A549 (cell line): ENCODE measurements at regions not wholly inside any gene's neighbourhood (a gene's known extent, or its start where the extent isn't known, plus 50 kb on each side); places are given as distances from the start of the nearest gene placed in this dataset.

ENCODE experiments used
- ATAC-seq, 2 experiments: fragments of 200-7000 bp in 1 of 2; fragments of >200 bp in 1 of 2; cut with Nextera tagmentation in 1 of 2; cut with Tn5 transposase in 1 of 2; 3 replicates each; pipeline versions ENCODE4 v1.8.0 to v1.9.1; 2018 to 2020; ENCODE audit warnings: mild to moderate bottlenecking in 1 of 2, moderate library complexity in 1 of 2
- CTCF ChIA-PET: fragments of 300-600 bp; sonication (Branson Sonifier 250); formaldehyde crosslinking; extraction: SDS; loops from one replicate; lab custom pipeline; 2021; ENCODE audit warnings: antibody characterized with exemption, inconsistent platforms; lab: Yijun Ruan, JAX
- POLR2A ChIA-PET: fragments of 350-600 bp; formaldehyde crosslinking; extraction: SDS; loops from one replicate; lab custom pipeline; 2021; ENCODE audit warnings: antibody characterized with exemption, inconsistent platforms; lab: Yijun Ruan, JAX
- DNase-seq, 2 experiments: peaks; one replicate each; pipeline versions ENCODE4 v3.0.0 to v3.0.0-alpha.2; 2011 to 2016; ENCODE audit warnings: low read depth in 1 of 2, low spot score in 1 of 2
- FAIRE-seq: peaks from 2 replicates; lab custom pipeline; 2011; peaks lifted over from hg19 to GRCh38; lab: Jason Lieb, UNC
- H3K27ac ChIP-seq, 2 experiments: fragments of >200 bp; sonication (Bioruptor Twin); formaldehyde crosslinking; 3 replicates each; pipeline ENCODE4 v1.5.1; 2016 to 2017
- H3K4me1 ChIP-seq: fragments of >200 bp; sonication (Bioruptor Twin); formaldehyde crosslinking; 3 replicates; pipeline ENCODE4 v1.6.1; 2016
- H3K4me2 ChIP-seq: fragments of >200 bp; sonication (Bioruptor Twin); formaldehyde crosslinking; 3 replicates; pipeline ENCODE4 v1.6.1; 2016
- H3K4me3 ChIP-seq: fragments of >200 bp; sonication (Bioruptor Twin); formaldehyde crosslinking; 3 replicates; pipeline ENCODE4 v1.5.1; 2016
- H3K9me3 ChIP-seq: fragments of >200 bp; sonication (Bioruptor Twin); formaldehyde crosslinking; 3 replicates; pipeline ENCODE4 v1.6.1; 2016
- CBX8 ChIP-seq: fragments of 200-600 bp; sonication (generic); IDR thresholded peaks from 2 replicates; pipeline ENCODE4 v1.6.1; 2016
- CEBPB ChIP-seq, 2 experiments: fragments of >200 bp in 1 of 2; sonication (Bioruptor Twin) in 1 of 2; formaldehyde crosslinking in 1 of 2; IDR thresholded peaks; 2 replicates each; pipeline ENCODE4 v1.6.1; 2012 to 2016
- EHF ChIP-seq: fragments of 250-450 bp; sonication (Bioruptor Pico); IDR thresholded peaks from 2 replicates; pipeline ENCODE4 v1.5.0; 2020; ENCODE audit warnings: mild to moderate bottlenecking
- EHMT2 ChIP-seq: fragments of 200-600 bp; sonication (generic); IDR thresholded peaks from 2 replicates; pipeline ENCODE4 v1.6.1; 2016; ENCODE audit warnings: antibody characterized with exemption, low read depth, mild to moderate bottlenecking, moderate library complexity
- FOSB ChIP-seq: fragments of 250-450 bp; sonication (Bioruptor Pico); IDR thresholded peaks from 2 replicates; pipeline ENCODE4 v1.5.0; 2020; ENCODE audit warnings: mild to moderate bottlenecking, moderate library complexity
- FOSL2 ChIP-seq, 2 experiments: fragments of 450-650 bp in 1 of 2; fragments of >200 bp in 1 of 2; sonication (Bioruptor Twin) in 1 of 2; formaldehyde crosslinking; IDR thresholded peaks; 2 replicates each; pipeline versions ENCODE4 v1.5.0 to v1.6.1; 2016 to 2020; ENCODE audit warnings: mild to moderate bottlenecking in 1 of 2, moderate library complexity in 1 of 2
- GATA3 ChIP-seq: IDR thresholded peaks from 2 replicates; pipeline ENCODE4 v1.6.1; 2012; ENCODE audit warnings: borderline replicate concordance
- HOXB5 ChIP-seq: fragments of 250-450 bp; sonication (Bioruptor Pico); IDR thresholded peaks from 2 replicates; pipeline ENCODE4 v1.5.0; 2020; ENCODE audit warnings: mild to moderate bottlenecking, moderate library complexity
- KDM5A ChIP-seq: fragments of 200-600 bp; sonication (generic); IDR thresholded peaks from 2 replicates; pipeline ENCODE4 v1.6.1; 2016; ENCODE audit warnings: antibody characterized with exemption, mild to moderate bottlenecking
- NFE2L2 ChIP-seq: fragments of 150-350 bp; conservative IDR thresholded peaks from 2 replicates; pipeline ENCODE4 v1.6.1; 2014; ENCODE audit warnings: low read length
- POLR2A ChIP-seq: IDR thresholded peaks from 2 replicates; pipeline ENCODE4 v1.6.1; 2012; ENCODE audit warnings: mild to moderate bottlenecking, low read length
- POLR2AphosphoS2 ChIP-seq: conservative IDR thresholded peaks from 2 replicates; pipeline ENCODE4 v1.6.1; 2012; ENCODE audit warnings: low read length, improper control_type of control experiment, inconsistent platforms
- RARB ChIP-seq: fragments of 250-450 bp; sonication (Bioruptor Pico); IDR thresholded peaks from 2 replicates; pipeline ENCODE4 v1.8.0; 2021; ENCODE audit warnings: mild to moderate bottlenecking, moderate library complexity
- RCOR1 ChIP-seq: fragments of 150-350 bp; IDR thresholded peaks from 2 replicates; pipeline ENCODE4 v1.6.1; 2014; ENCODE audit warnings: antibody characterized with exemption, low read length, low read depth
- RNF2 ChIP-seq: fragments of 200-600 bp; sonication (generic); IDR thresholded peaks from 2 replicates; pipeline ENCODE4 v1.6.1; 2016; ENCODE audit warnings: low read depth, mild to moderate bottlenecking, antibody characterized with exemption, moderate library complexity, borderline replicate concordance
- SREBF2 ChIP-seq: fragments of 450-650 bp; IDR thresholded peaks from 2 replicates; pipeline ENCODE4 v1.6.1; 2014; ENCODE audit warnings: mild to moderate bottlenecking, moderate library complexity
- ZFP36 ChIP-seq: fragments of 450-650 bp; IDR thresholded peaks from 2 replicates; pipeline ENCODE4 v1.6.1; 2014; ENCODE audit warnings: borderline replicate concordance; ENCODE audit not compliant: partially characterized antibody
- WGBS: methylation state at CpG from one replicate; pipeline ENCODE4 v1.1.6; 2017; ENCODE audit errors: missing lambda C conversion rate; 5-methylcytosine and 5-hydroxymethylcytosine counted together
- TF ChIP-seq, protein P1 (sequence below): fragments of >200 bp; sonication (Bioruptor Twin); formaldehyde crosslinking; IDR thresholded peaks from 3 replicates; pipeline ENCODE4 v1.6.1; 2016
- TF ChIP-seq, protein P2 (sequence below): fragments of 450-650 bp; IDR thresholded peaks from 2 replicates; pipeline ENCODE4 v1.6.1; 2014; ENCODE audit warnings: antibody characterized with exemption

DNA sequence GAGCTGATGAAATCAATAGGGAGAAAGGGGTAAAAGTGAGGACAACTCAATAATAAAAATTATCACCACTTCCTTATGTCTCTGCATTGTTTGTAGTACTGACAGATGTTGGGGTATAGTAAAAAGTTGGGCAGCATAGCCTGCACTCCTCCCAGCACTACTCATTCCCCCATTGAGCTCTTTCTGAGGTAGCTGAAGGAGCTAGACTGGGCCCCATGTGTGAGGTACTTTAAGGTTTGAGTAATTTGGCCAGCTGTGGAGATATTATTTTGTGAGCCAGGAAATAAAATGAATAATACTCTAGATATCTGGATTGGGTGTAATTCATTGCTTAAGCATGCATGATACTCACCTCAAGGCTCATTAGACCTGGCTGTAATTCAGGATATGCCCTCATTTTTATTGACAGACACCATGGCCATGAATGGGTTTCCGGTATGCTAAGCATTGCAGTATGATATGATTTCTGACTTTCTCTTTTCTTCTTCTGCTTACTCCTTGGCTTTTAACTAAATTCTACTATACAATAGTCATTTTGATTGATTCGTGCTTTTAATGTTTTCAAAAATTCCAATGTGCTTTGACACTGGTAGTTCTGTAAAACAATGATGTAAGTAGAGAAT lies 283.9 kb upstream of the RIMS1 start:
- Histone ChIP-seq H3K4me1 (no peaks in the 10 kb centered on the region), H3K4me2 (no peak overlapping the region), H3K27ac (no peak overlapping the region), H3K4me3 (no peak overlapping the region), H3K9me3 (no peaks in the 10 kb centered on the region)
- ChIA-PET POLR2A (no interaction called here), CTCF (no interaction called here)
- no peak for TF ChIP-seq EHMT2
- no peak for TF ChIP-seq CEBPB (IDR thresholded peaks at IDR 0.05)
- no peak for TF ChIP-seq RNF2
- TF ChIP-seq ZFP36, result no peak
- no peak for TF ChIP-seq HOXB5 (CRISPR knock-in tag)
- FAIRE-seq (no peak), ATAC-seq (no peak), DNase-seq (no peak)
- WGBS, result 31% methylated on average over 2 of the region's 2 CpGs

DNA sequence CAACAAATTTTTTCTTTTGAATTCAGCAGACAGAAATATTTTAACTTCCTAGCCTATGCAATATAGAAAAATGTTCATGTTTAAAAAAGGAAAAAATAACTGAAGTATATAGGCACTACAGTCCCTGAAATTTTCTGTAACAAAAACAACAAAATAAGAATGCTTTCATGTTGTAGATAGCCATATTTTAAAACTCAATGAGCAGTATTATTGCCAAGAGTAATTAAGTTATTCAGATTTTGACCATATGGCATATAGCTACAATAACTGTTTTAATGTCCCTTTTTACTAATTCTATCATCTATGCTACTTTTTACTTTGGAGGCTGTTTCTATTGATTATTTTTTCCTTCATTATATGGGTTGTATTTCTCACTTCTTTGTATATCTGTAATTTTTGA lies 283.3 kb upstream of the RIMS1 start:
- POLR2A ChIA-PET, result no interaction called here
- Histone ChIP-seq H3K27ac (no peak overlapping the region), H3K4me2 (no peak overlapping the region)
- TF ChIP-seq RARB (CRISPR knock-in tag), result no peak
- TF ChIP-seq NFE2L2, result no peak
- TF ChIP-seq RCOR1, result no peak
- TF ChIP-seq KDM5A, result no peak
- TF ChIP-seq, protein P1, sequence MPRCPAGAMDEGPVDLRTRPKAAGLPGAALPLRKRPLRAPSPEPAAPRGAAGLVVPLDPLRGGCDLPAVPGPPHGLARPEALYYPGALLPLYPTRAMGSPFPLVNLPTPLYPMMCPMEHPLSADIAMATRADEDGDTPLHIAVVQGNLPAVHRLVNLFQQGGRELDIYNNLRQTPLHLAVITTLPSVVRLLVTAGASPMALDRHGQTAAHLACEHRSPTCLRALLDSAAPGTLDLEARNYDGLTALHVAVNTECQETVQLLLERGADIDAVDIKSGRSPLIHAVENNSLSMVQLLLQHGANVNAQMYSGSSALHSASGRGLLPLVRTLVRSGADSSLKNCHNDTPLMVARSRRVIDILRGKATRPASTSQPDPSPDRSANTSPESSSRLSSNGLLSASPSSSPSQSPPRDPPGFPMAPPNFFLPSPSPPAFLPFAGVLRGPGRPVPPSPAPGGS, result no peak
- TF ChIP-seq, protein P2, sequence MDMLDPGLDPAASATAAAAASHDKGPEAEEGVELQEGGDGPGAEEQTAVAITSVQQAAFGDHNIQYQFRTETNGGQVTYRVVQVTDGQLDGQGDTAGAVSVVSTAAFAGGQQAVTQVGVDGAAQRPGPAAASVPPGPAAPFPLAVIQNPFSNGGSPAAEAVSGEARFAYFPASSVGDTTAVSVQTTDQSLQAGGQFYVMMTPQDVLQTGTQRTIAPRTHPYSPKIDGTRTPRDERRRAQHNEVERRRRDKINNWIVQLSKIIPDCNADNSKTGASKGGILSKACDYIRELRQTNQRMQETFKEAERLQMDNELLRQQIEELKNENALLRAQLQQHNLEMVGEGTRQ, result no peak
- no peak for TF ChIP-seq CEBPB (IDR thresholded peaks at IDR 0.05)
- no peak for TF ChIP-seq FOSL2 (IDR thresholded peaks at IDR 0.05)
- TF ChIP-seq FOSL2 (CRISPR knock-in tag; IDR thresholded peaks at IDR 0.05), result no peak
- no peak for TF ChIP-seq HOXB5 (CRISPR knock-in tag)
- TF ChIP-seq, all 56 proteins: peak for 0
- CTCF ChIA-PET, result no interaction called here
- FAIRE-seq, result no peak
- Histone ChIP-seq H3K9me3 (no peaks in the 10 kb centered on the region), H3K4me1 (no peaks in the 10 kb centered on the region), H3K4me3 (no peak overlapping the region)
- ATAC-seq, result no peak
- no peak for DNase-seq

DNA sequence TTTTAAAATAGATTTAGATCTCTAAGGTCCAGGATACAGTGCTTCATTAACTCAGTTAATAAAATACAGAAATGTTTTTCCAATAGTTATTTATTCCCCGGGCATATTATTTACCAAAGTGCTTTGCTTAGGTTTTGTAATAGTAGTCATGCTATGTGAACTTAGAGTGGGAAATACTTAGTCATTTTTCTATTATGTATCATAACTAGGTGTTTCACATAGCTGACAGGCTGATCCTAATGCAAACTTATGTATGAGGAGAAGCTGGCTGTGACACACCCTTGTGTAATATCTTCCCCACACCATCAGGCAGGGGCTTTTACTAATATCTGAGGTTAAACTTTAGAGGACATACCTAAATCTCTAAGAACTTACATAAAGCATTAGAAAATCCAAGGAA lies 277.7 kb upstream of the RIMS1 start:
- ATAC-seq (no peak), DNase-seq (no peak), FAIRE-seq (no peak)
- WGBS, result 0% methylated on average over 1 of the region's 1 CpG
- Histone ChIP-seq H3K4me2 (no peak overlapping the region), H3K4me3 (no peak overlapping the region), H3K4me1 (no peaks in the 10 kb centered on the region), H3K27ac (no peak overlapping the region), H3K9me3 (no peaks in the 10 kb centered on the region)
- POLR2A ChIA-PET, result no interaction called here
- no peak for TF ChIP-seq EHF (CRISPR knock-in tag)
- TF ChIP-seq FOSB, result no peak
- TF ChIP-seq RNF2, result no peak
- TF ChIP-seq HOXB5 (CRISPR knock-in tag), result no peak
- TF ChIP-seq GATA3, result no peak
- TF ChIP-seq POLR2AphosphoS2, result no peak
- TF ChIP-seq POLR2A, result no peak
- no peak for TF ChIP-seq CBX8
- no peak for TF ChIP-seq SREBF2
- CTCF ChIA-PET, result no interaction called here

DNA sequence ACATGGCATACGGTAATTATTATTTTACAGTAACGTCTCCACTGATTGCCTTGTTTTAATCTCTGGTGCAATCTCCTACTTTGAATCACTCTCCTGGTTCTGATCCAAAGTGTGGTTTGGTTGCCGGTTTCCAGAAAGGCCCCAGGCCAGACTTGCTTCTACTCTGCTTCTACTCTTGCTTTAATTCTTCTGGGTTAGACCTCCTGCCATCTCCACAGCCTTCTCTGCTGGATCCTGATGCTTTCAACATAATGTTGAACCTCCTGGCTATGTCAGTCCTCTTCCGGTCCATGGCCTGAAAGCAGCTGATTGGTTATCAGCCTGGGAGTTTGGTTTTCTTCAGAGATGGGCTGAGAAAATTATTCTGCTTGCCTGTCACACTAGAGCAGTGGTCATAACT lies 266.5 kb upstream of the RIMS1 start:
- H3K4me1 ChIP-seq, result no peaks in the 10 kb centered on the region
- H3K4me3 ChIP-seq, result no peak overlapping the region
- FAIRE-seq (no peak), DNase-seq (no peak), ATAC-seq (no peak)
- no peak overlapping the region for H3K4me2 ChIP-seq
- WGBS, result 40% methylated on average over 4 of the region's 4 CpGs
- ChIA-PET CTCF (no interaction called here), POLR2A (no interaction called here)
- H3K9me3 ChIP-seq, result no peaks in the 10 kb centered on the region; the same call in 2 of the 3 replicates
- no peak overlapping the region for H3K27ac ChIP-seq
- TF ChIP-seq EHF (CRISPR knock-in tag) (no peak), RCOR1 (no peak), RNF2 (no peak)
